Astrocyte of the spinal cord (primary cell): ENCODE measurements at regions not wholly inside any gene's neighbourhood (a gene's known extent, or its start where the extent isn't known, plus 50 kb on each side); places are given as distances from the start of the nearest gene placed in this dataset.

ENCODE experiments used
- DNase-seq: peaks from one replicate; pipeline ENCODE4 v3.0.0; 2011; ENCODE audit warnings: low read depth, low spot score
- H3K4me3 ChIP-seq: 2 replicates; pipeline ENCODE4 v1.5.1; 2011; ENCODE audit warnings: low read depth, mild to moderate bottlenecking, low read length, moderate library complexity
- in situ Hi-C: cut with HindIII; loops from 2 replicates; pipeline ENCODE4 v1.10.0; 2017; ENCODE audit warnings: low sequenced_read_pairs
- TF ChIP-seq, protein P1 (sequence below): IDR thresholded peaks from 2 replicates; pipeline ENCODE4 v1.5.1; 2012; ENCODE audit warnings: low read depth, mild to moderate bottlenecking, low read length, inconsistent platforms

DNA sequence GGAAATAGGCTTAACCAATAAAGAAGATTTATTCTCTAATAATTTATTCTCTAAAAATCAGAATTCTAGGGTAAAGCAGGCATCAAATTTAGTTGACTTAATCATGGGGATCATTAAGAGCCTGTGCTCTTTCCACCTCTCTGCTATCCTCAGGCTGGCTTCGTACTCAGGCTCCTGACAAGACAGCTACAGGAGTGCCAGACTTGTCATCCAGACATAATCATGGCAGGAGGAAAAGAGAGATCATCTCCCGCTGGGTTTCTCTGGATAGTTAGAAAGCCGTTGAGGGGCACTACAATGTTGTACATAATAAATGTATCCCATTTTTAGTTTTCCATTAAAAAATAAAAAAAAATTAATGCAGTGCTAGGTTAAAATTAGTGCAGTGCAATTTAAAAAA lies 171.9 kb downstream of the SEC61B start:
- TF ChIP-seq, protein P1, sequence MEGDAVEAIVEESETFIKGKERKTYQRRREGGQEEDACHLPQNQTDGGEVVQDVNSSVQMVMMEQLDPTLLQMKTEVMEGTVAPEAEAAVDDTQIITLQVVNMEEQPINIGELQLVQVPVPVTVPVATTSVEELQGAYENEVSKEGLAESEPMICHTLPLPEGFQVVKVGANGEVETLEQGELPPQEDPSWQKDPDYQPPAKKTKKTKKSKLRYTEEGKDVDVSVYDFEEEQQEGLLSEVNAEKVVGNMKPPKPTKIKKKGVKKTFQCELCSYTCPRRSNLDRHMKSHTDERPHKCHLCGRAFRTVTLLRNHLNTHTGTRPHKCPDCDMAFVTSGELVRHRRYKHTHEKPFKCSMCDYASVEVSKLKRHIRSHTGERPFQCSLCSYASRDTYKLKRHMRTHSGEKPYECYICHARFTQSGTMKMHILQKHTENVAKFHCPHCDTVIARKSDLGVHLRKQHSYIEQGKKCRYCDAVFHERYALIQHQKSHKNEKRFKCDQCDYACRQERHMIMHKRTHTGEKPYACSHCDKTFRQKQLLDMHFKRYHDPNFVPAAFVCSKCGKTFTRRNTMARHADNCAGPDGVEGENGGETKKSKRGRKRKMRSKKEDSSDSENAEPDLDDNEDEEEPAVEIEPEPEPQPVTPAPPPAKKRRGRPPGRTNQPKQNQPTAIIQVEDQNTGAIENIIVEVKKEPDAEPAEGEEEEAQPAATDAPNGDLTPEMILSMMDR, result no peak
- in situ Hi-C loops, result no loop called here
- no peak overlapping the region for H3K4me3 ChIP-seq
- DNase-seq, result no peak

DNA sequence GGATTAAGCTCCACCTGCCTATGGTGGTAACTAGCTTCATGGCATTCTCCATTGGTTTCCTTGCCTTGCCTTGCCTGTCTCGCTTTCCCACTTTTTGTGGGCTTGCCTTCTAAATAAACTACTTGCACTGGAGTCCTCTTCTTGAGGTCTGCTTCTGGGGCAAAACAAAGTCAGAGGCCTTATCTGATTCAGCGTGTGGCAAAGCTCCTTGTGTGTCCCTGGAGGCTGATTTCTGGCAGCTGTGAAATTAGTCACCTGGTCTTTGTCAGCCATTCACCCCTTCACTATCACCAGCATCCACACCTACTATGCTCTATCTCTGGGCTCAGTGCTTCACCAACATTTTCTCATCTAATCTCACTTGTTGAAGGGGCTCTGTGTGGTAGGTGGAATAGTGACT lies 176.2 kb downstream of the SEC61B start:
- TF ChIP-seq, protein P1, result no peak
- H3K4me3 ChIP-seq, result no peak overlapping the region
- in situ Hi-C loops, result no loop called here
- DNase-seq, result no peak

DNA sequence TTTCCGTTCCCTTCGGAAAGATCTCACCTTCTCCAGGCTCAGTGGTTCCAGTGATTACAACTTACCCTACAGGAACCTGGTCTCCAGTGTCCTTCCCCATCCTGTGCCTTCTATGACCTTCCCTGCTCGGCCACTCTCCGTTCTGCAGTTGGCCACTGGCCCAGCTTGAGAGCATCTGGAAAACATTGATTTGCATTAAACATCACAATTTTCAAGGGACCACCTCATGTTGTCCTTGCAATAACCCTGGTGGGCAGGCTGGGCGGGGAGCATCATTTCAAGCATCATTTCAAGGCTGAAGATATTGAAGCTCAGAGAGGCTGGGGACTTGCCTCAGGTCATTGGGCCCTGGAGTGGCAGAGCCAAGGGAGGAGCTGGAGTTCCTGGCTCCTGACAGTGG lies 177.4 kb downstream of the SEC61B start:
- H3K4me3 ChIP-seq, result no peak overlapping the region
- DNase-seq, result no peak
- in situ Hi-C loops, result no loop called here
- TF ChIP-seq, protein P1, result no peak

DNA sequence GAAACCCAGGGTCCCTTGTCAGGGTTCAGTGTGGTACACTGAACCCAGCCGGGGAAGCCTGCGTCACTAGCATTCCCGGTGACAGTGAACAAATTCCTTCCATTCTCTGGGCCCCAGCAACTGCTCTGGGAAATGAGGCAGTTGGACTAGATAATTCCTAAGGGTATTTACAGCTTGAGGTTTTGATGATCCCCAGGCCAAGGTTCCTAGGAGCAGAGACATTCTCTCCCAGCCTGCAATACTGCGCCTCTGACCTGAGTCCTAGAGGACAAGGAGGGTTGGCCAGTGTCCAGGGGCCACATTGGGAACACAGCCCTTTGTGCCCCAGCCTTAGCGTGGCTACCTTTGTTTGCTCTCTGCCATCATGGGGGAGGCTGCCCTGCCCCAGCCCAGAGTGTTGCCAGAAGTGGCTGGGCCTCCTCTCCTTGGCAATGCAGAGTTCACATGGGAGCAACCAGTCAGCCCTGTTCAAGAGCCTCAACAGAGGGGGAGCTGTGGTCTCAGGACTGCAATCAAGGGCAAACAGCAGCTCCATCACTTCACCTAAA lies 178.2 kb downstream of the SEC61B start:
- no peak overlapping the region for H3K4me3 ChIP-seq
- in situ Hi-C loops, result no loop called here
- no peak for DNase-seq
- TF ChIP-seq, protein P1, result no peak

DNA sequence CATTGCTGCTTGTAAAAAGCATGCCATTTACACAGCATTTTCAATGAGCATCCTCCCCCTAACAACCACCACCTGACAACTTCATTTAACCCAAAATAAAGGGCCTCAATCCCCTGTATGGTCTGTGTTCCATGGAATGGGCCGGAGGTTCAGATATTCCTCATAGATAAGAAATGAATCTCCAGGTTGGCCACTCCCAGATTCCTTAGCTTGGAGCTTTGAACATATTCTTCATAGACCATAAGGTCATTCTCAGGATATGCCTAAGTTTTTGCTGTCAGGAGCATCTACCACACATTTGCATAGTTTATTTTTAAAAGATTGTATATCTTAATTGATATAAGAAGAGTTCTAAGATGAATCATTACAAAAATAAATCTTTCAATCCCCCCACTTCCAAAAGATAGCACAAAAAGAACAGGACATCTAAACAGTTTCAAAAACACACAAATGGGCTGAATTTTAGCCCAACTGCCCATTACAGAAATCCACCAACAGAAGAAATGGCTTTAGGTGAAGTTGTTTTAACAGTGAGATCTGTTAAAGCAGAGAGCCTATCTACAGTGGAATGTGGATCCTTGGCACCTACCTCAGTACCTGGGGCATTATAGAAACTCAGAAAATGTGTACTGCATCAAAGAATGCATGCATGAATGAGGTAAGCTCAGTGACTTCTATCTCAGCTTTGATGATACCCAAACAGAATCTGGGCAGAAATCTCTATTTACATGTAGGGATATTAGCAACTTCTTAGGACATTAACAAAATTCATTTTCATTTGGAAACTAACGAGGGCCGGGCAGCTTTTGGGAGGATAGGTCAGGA lies 179.8 kb downstream of the SEC61B start:
- TF ChIP-seq, protein P1, result no peak
- no peak for DNase-seq
- H3K4me3 ChIP-seq, result no peak overlapping the region
- in situ Hi-C loops, result no loop called here

DNA sequence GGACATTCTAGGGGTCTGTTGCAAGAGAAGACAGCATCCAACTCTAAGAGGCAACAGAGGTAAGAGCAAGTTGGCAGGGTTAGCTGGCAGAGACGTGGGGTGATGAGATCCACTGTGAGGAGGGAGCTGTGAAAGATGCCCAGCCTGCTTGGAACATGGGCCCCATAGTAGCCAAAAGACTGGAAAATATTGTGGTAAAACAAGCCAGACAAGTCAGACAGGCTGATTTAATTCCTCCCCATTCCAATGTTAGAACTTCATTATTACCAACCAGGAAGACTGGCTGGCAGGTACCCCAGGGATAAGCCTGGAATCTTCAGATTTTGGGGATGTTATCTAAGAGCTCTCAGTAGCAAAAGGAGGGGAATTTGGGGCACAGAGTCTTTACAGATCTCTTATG lies 181.3 kb downstream of the SEC61B start:
- in situ Hi-C loops, result no loop called here
- TF ChIP-seq, protein P1, result no peak
- no peak for DNase-seq
- H3K4me3 ChIP-seq, result no peak overlapping the region
